SK-N-SH (cell line): ENCODE measurements at regions not wholly inside any gene's neighbourhood (a gene's known extent, or its start where the extent isn't known, plus 50 kb on each side); places are given as distances from the start of the nearest gene placed in this dataset.

ENCODE experiments used
- CTCF ChIA-PET: fragments of 300-600, 350-600 bp; formaldehyde crosslinking; extraction: SDS; loops from one replicate; lab custom pipeline; 2021; lab: Yijun Ruan, JAX
- POLR2A ChIA-PET: fragments of 350-600 bp; sonication (Branson Sonifier 250); formaldehyde crosslinking; extraction: SDS; loops from one replicate; lab custom pipeline; 2020; ENCODE audit warnings: antibody characterized with exemption, inconsistent platforms; lab: Yijun Ruan, JAX
- DNase-seq: peaks from one replicate; pipeline ENCODE4 v3.0.0; 2012
- H2AFZ ChIP-seq: fragments of 200-600 bp; sonication (generic); 2 replicates; pipeline ENCODE4 v1.8.1; 2016; ENCODE audit warnings: antibody characterized with exemption, mild to moderate bottlenecking, low read depth
- H3F3A ChIP-seq: fragments of 200-600 bp; sonication (generic); replicated peaks from 2 replicates; pipeline ENCODE3; 2016; ENCODE audit warnings: antibody characterized with exemption, mild to moderate bottlenecking; ENCODE audit not compliant: insufficient read depth
- H3K27ac ChIP-seq, 2 experiments: fragments of 200-500 bp in 1 of 2; fragments of 200-600 bp in 1 of 2; sonication (Bioruptor generic) in 1 of 2; sonication (generic), shearing (Covaris generic) in 1 of 2; 2 replicates each; pipeline versions ENCODE4 v1.5.1 to v1.6.1; 2014 to 2016; ENCODE audit warnings: low read depth in 2 of 2, inconsistent platforms in 1 of 2, low read length in 1 of 2, mild to moderate bottlenecking in 1 of 2, mixed read lengths in 1 of 2
- H3K27me3 ChIP-seq: fragments of 200-600 bp; sonication (generic), shearing (Covaris generic); 2 replicates; pipeline ENCODE4 v1.6.1; 2016; ENCODE audit warnings: mixed run types; ENCODE audit not compliant: insufficient read depth
- H3K36me3 ChIP-seq, 2 experiments: fragments of 200-500 bp in 1 of 2; fragments of 200-600 bp in 1 of 2; sonication (Bioruptor generic) in 1 of 2; sonication (generic) in 1 of 2; replicated peaks in 1 of 2; 2 replicates each; pipeline versions ENCODE3 to v1.5.1; 2014 to 2016; ENCODE audit warnings: low read length in 1 of 2, mild to moderate bottlenecking in 1 of 2; ENCODE audit not compliant: insufficient read depth in 2 of 2, control insufficient read depth in 1 of 2
- H3K4me1 ChIP-seq, 2 experiments: fragments of 200-500 bp in 1 of 2; fragments of 200-600 bp in 1 of 2; sonication (Bioruptor generic) in 1 of 2; sonication (generic), shearing (Covaris generic) in 1 of 2; 2 replicates each; pipeline versions ENCODE4 v1.5.1 to v1.6.1; 2014 to 2016; ENCODE audit warnings: low read depth in 1 of 2, low read length in 1 of 2, mixed run types in 1 of 2; ENCODE audit not compliant: insufficient read depth in 2 of 2, control insufficient read depth in 1 of 2
- H3K4me2 ChIP-seq: fragments of 200-600 bp; sonication (generic), shearing (Covaris generic); 2 replicates; pipeline ENCODE4 v1.6.1; 2017; ENCODE audit warnings: mixed run types
- H3K4me3 ChIP-seq, 2 experiments: fragments of 200-500 bp in 1 of 2; fragments of 200-600 bp in 1 of 2; sonication (Bioruptor generic) in 1 of 2; sonication (generic), shearing (Covaris generic) in 1 of 2; 2 replicates each; pipeline versions ENCODE4 v1.5.1 to v1.8.1; 2014 to 2016; ENCODE audit warnings: low read depth in 2 of 2, inconsistent platforms in 1 of 2, low read length in 1 of 2, mild to moderate bottlenecking in 1 of 2, mixed read lengths in 1 of 2, moderate library complexity in 1 of 2
- H3K79me2 ChIP-seq: fragments of 200-600 bp; sonication (generic); 2 replicates; pipeline ENCODE4 v1.8.1; 2017; ENCODE audit warnings: mild to moderate bottlenecking; ENCODE audit not compliant: insufficient read depth
- H3K9ac ChIP-seq: fragments of 200-600 bp; sonication (generic); 2 replicates; pipeline ENCODE4 v1.6.1; 2017; ENCODE audit warnings: mixed run types
- H3K9me2 ChIP-seq: fragments of 200-600 bp; sonication (generic); 2 replicates; pipeline ENCODE4 v1.6.1; 2017; ENCODE audit warnings: mixed run types
- H3K9me3 ChIP-seq: fragments of 200-600 bp; sonication (generic); 2 replicates; pipeline ENCODE4 v1.6.1; 2017; ENCODE audit warnings: mixed run types, mild to moderate bottlenecking, moderate library complexity
- H4K20me1 ChIP-seq: fragments of 200-600 bp; sonication (generic); 2 replicates; pipeline ENCODE4 v1.6.1; 2017; ENCODE audit warnings: mild to moderate bottlenecking, mixed run types; ENCODE audit not compliant: insufficient read depth
- EZH2phosphoT487 ChIP-seq: fragments of 200-600 bp; sonication (generic); IDR thresholded peaks from 2 replicates; pipeline ENCODE4 v1.6.1; 2017; ENCODE audit warnings: low read depth, mixed run types, mild to moderate bottlenecking, antibody characterized with exemption, moderate library complexity, borderline replicate concordance
- GABPA ChIP-seq: IDR thresholded peaks from 2 replicates; pipeline ENCODE4 v1.4.0; 2012; ENCODE audit warnings: low read depth, mild to moderate bottlenecking
- GATA2 ChIP-seq: sonication (generic); formaldehyde crosslinking; IDR thresholded peaks from 2 replicates; pipeline ENCODE4 v1.5.0; 2020; ENCODE audit warnings: mild to moderate bottlenecking, missing genetic modification reagents
- JUND ChIP-seq: IDR thresholded peaks from 2 replicates; pipeline ENCODE4 v1.4.0; 2012
- NRF1 ChIP-seq: IDR thresholded peaks from 2 replicates; pipeline ENCODE4 v1.6.1; 2012; ENCODE audit warnings: low read depth, mild to moderate bottlenecking, low read length
- RAD21 ChIP-seq: IDR thresholded peaks from 2 replicates; pipeline ENCODE4 v1.6.1; 2012; ENCODE audit warnings: mild to moderate bottlenecking, low read length
- RFX5 ChIP-seq: IDR thresholded peaks from 2 replicates; pipeline ENCODE4 v1.6.1; 2012; ENCODE audit warnings: mild to moderate bottlenecking, improper control_type of control experiment, low read length
- RXRA ChIP-seq: IDR thresholded peaks from 2 replicates; pipeline ENCODE4 v1.4.0; 2012; ENCODE audit warnings: low read depth, mild to moderate bottlenecking, borderline replicate concordance
- USF1 ChIP-seq: IDR thresholded peaks from 2 replicates; pipeline ENCODE4 v1.4.0; 2012; ENCODE audit warnings: low read depth, borderline replicate concordance
- WGBS: methylation state at CpG from one replicate; pipeline ENCODE4 v1.1.6; 2017; ENCODE audit warnings: low lambda C conversion rate; 5-methylcytosine and 5-hydroxymethylcytosine counted together
- TF ChIP-seq, protein P1 (sequence below): fragments of 200-600 bp; sonication (generic); IDR thresholded peaks from 2 replicates; pipeline ENCODE4 v1.6.1; 2017; ENCODE audit warnings: antibody characterized with exemption, mild to moderate bottlenecking, moderate library complexity
- TF ChIP-seq, protein P2 (sequence below): IDR thresholded peaks from 2 replicates; pipeline ENCODE4 v1.6.1; 2012; ENCODE audit warnings: mild to moderate bottlenecking, low read depth, low read length, moderate library complexity

DNA sequence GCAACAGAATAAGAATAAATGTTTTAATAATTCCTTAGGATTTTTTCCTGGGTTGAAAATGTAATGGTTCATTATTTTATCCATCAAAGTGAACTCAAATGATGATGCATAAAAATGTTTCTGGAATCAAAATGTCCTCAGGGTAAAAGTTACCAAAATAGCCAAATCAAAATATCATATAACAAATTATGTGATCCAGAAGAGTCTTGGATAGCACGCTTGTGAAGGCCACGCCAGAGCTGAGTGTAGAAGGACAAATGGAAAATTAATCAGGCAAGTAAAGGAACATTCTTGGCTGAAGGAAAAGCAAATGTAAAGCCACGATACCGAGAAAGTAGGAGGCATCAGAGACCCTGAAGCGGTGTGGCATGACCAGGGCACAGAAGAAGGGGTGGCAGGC is 169.2 kb downstream of the CAPZA3 start:
- ChIA-PET CTCF (no interaction called here), POLR2A (no interaction called here)

GRCh38 chr12:18907728-18908127 is 169.8 kb downstream of the CAPZA3 start:
- no peak overlapping the region for H3K9ac ChIP-seq
- no peaks in the 10 kb centered on the region for H3K9me2 ChIP-seq
- no peaks in the 10 kb centered on the region for H3K27me3 ChIP-seq
- no peaks in the 10 kb centered on the region; the same call in 1 of the 2 replicates for H3K9me3 ChIP-seq
- H3K36me3 ChIP-seq, result no peaks in the 10 kb centered on the region
- no peak overlapping the region for H3K4me3 ChIP-seq
- no peak overlapping the region for H2AFZ ChIP-seq
- DNase-seq, result no peak
- H3K79me2 ChIP-seq, result no peaks in the 10 kb centered on the region
- CTCF ChIA-PET, result no interaction called here
- H3K27ac ChIP-seq, result no peak overlapping the region
- H3F3A ChIP-seq, result no peaks in the 10 kb centered on the region
- no peaks in the 10 kb centered on the region for H3K4me1 ChIP-seq
- 87% methylated on average over 7 of the region's 7 CpGs for WGBS
- TF ChIP-seq EZH2phosphoT487 (no peak), RAD21 (no peak), JUND (no peak)
- TF ChIP-seq, all 33 proteins: peak for 0
- Histone ChIP-seq H3K4me2 (no peak overlapping the region), H4K20me1 (no peaks in the 10 kb centered on the region)
- POLR2A ChIA-PET, result no interaction called here

More for the DNA sequence above, 169.2 kb downstream of the CAPZA3 start:
- Histone ChIP-seq H4K20me1 (no peaks in the 10 kb centered on the region), H3K27me3 (no peaks in the 10 kb centered on the region), H3K36me3 (no peaks in the 10 kb centered on the region), H2AFZ (no peak overlapping the region), H3K79me2 (no peaks in the 10 kb centered on the region), H3K4me1 (no peaks in the 10 kb centered on the region), H3K9me2 (no peaks in the 10 kb centered on the region), H3K4me3 (no peak overlapping the region), H3K9ac (no peak overlapping the region), H3K27ac (no peak overlapping the region), H3F3A (no peaks in the 10 kb centered on the region), H3K9me3 (no peaks in the 10 kb centered on the region; the same call in 1 of the 2 replicates), H3K4me2 (no peak overlapping the region)
- 86% methylated on average over 5 of the region's 5 CpGs for WGBS
- no peak for DNase-seq
- TF ChIP-seq NRF1, result no peak
- TF ChIP-seq RFX5, result no peak
- TF ChIP-seq, protein P1, sequence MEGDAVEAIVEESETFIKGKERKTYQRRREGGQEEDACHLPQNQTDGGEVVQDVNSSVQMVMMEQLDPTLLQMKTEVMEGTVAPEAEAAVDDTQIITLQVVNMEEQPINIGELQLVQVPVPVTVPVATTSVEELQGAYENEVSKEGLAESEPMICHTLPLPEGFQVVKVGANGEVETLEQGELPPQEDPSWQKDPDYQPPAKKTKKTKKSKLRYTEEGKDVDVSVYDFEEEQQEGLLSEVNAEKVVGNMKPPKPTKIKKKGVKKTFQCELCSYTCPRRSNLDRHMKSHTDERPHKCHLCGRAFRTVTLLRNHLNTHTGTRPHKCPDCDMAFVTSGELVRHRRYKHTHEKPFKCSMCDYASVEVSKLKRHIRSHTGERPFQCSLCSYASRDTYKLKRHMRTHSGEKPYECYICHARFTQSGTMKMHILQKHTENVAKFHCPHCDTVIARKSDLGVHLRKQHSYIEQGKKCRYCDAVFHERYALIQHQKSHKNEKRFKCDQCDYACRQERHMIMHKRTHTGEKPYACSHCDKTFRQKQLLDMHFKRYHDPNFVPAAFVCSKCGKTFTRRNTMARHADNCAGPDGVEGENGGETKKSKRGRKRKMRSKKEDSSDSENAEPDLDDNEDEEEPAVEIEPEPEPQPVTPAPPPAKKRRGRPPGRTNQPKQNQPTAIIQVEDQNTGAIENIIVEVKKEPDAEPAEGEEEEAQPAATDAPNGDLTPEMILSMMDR, result no peak
- no peak for TF ChIP-seq USF1
- no peak for TF ChIP-seq RXRA

DNA sequence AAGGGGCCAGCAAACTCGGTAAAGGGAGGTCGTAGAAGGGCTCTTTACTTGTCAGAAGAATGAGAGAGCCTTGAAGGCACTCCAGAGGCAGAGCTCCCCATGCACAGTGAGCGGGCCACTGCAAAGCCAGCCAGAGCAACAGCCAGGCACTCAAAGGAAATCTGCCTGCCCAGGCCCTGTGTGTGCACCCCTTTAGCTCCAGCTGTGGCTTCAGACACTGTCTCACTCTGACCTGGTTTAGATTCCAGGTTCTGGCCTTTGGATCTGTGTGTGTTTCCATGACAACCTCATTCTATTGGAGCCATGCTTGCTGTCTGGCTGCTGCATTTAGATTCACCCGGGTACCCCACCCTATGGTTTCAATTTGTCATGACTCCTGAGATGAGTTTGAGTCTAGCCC is 170.3 kb downstream of the CAPZA3 start:
- ChIA-PET POLR2A (no interaction called here), CTCF (no interaction called here)
- H3K36me3 ChIP-seq, result no peaks in the 10 kb centered on the region
- H3K9me3 ChIP-seq, result no peaks in the 10 kb centered on the region; the same call in 1 of the 2 replicates
- TF ChIP-seq, protein P2, sequence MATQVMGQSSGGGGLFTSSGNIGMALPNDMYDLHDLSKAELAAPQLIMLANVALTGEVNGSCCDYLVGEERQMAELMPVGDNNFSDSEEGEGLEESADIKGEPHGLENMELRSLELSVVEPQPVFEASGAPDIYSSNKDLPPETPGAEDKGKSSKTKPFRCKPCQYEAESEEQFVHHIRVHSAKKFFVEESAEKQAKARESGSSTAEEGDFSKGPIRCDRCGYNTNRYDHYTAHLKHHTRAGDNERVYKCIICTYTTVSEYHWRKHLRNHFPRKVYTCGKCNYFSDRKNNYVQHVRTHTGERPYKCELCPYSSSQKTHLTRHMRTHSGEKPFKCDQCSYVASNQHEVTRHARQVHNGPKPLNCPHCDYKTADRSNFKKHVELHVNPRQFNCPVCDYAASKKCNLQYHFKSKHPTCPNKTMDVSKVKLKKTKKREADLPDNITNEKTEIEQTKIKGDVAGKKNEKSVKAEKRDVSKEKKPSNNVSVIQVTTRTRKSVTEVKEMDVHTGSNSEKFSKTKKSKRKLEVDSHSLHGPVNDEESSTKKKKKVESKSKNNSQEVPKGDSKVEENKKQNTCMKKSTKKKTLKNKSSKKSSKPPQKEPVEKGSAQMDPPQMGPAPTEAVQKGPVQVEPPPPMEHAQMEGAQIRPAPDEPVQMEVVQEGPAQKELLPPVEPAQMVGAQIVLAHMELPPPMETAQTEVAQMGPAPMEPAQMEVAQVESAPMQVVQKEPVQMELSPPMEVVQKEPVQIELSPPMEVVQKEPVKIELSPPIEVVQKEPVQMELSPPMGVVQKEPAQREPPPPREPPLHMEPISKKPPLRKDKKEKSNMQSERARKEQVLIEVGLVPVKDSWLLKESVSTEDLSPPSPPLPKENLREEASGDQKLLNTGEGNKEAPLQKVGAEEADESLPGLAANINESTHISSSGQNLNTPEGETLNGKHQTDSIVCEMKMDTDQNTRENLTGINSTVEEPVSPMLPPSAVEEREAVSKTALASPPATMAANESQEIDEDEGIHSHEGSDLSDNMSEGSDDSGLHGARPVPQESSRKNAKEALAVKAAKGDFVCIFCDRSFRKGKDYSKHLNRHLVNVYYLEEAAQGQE, result no peak
- TF ChIP-seq GABPA (no peak), GATA2 (CRISPR knock-in tag) (no peak)
- no peaks in the 10 kb centered on the region for H4K20me1 ChIP-seq
- no peaks in the 10 kb centered on the region for H3K79me2 ChIP-seq
- WGBS, result 48% methylated on average over 4 of the region's 4 CpGs
- DNase-seq, result no peak
- no peak overlapping the region for H3K4me2 ChIP-seq
- H3K27ac ChIP-seq, result no peak overlapping the region
- H3K9me2 ChIP-seq, result no peaks in the 10 kb centered on the region
- no peaks in the 10 kb centered on the region for H3K27me3 ChIP-seq
- no peak overlapping the region for H2AFZ ChIP-seq
- H3K4me3 ChIP-seq, result no peak overlapping the region
- no peaks in the 10 kb centered on the region for H3F3A ChIP-seq
- H3K4me1 ChIP-seq, result no peaks in the 10 kb centered on the region
- no peak overlapping the region for H3K9ac ChIP-seq
